ENCODE measurements at regions not wholly inside any gene's neighbourhood (a gene's known extent, or its start where the extent isn't known, plus 50 kb on each side); places are given as distances from the start of the nearest gene placed in this dataset.
"Not testable (repeated sequence)": the region's sequence is repeated elsewhere in the genome, so short reads cannot be mapped to it uniquely, and the experiment has no call there.

DNA sequence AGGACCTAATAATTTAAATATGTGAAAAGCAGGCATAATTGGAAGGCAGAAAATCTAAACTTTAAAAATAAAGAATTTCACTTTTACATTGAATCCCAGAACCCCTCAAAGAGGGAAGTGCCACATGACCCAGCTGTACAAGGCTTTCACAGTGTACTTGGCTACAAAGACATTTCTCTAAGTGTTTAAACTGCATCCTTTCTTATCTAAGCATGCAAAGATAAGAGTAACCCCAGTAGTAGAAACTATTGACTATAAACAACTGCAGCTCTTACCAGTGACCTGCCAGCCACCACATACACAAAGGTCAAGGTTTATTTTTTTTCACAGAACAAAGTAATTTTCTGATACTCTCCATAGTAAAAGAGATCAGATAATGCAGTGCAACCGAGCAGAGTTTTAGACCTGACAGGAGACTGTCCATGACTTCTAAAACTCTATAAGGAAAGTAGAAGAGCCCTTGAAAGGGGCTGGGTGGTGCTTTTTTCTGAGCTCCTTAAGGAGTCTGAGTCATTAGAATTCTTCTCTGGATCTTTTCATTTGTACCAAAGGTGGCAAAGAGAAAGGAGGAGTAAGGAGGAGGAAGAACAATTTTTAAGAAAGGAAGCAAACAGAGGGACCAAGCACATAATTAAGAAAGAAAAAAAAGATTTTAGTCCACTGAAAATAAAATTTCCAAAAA lies 750.6 kb downstream of the PRIM2 start:
- TF ChIP-seq YY1 (IDR thresholded peaks at IDR 0.05; ENCODE audit: low read depth); MEF2A (IDR thresholded peaks at IDR 0.05; ENCODE audit: borderline replicate concordance, low read depth): not testable (repeated sequence)
- TF ChIP-seq, protein P1, sequence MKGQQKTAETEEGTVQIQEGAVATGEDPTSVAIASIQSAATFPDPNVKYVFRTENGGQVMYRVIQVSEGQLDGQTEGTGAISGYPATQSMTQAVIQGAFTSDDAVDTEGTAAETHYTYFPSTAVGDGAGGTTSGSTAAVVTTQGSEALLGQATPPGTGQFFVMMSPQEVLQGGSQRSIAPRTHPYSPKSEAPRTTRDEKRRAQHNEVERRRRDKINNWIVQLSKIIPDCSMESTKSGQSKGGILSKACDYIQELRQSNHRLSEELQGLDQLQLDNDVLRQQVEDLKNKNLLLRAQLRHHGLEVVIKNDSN (IDR thresholded peaks at IDR 0.05; ENCODE audit: borderline replicate concordance, low read depth): not testable (repeated sequence)

All from SK-N-SH (cell line).